Mesothelial cell of epicardium (in vitro differentiated cells): ENCODE measurements at regions not wholly inside any gene's neighbourhood (a gene's known extent, or its start where the extent isn't known, plus 50 kb on each side); places are given as distances from the start of the nearest gene placed in this dataset.

Experiments used
- DNase-seq, 2 experiments: peaks; one replicate each; pipeline ENCODE4 v3.0.0; 2021; ENCODE audit warnings: low spot score in 2 of 2; ENCODE audit not compliant: unreplicated experiment in 2 of 2
- H3K27ac Mint-ChIP-seq: 2 replicates; pipeline ENCODE4 v1.8.0; 2021; ENCODE audit warnings: mixed read lengths
- H3K27me3 Mint-ChIP-seq: 2 replicates; pipeline ENCODE4 v1.8.0; 2021; ENCODE audit warnings: low read depth, mixed read lengths
- H3K36me3 Mint-ChIP-seq: 2 replicates; pipeline ENCODE4 v1.8.0; 2021; ENCODE audit warnings: mixed read lengths
- H3K4me1 Mint-ChIP-seq: 2 replicates; pipeline ENCODE4 v1.8.0; 2021; ENCODE audit warnings: mixed read lengths
- H3K4me3 Mint-ChIP-seq: 2 replicates; pipeline ENCODE4 v1.8.0; 2021; ENCODE audit warnings: mild to moderate bottlenecking, moderate library complexity, mixed read lengths
- H3K9me3 Mint-ChIP-seq: 2 replicates; pipeline ENCODE4 v1.8.0; 2021; ENCODE audit warnings: mixed read lengths
- CTCF ChIP-seq: fragments of 200-600 bp; sonication (generic); IDR thresholded peaks from one replicate; pipeline ENCODE4 v1.5.0; 2021; ENCODE audit warnings: antibody characterized with exemption; ENCODE audit not compliant: unreplicated experiment

- no peaks in the 10 kb centered on the region for H3K4me1 Mint-ChIP-seq
These were observed 56.5 kb upstream of the PPFIA2 start for GRCh38 chr12:81815611-81816010.

GRCh38 chr12:81811778-81812125 lies 52.6 kb upstream of the PPFIA2 start:
- Mint-ChIP-seq H3K9me3 (peaks cover 8% of the 10 kb centered on the region), H3K27me3 (peaks cover 3% of the 10 kb centered on the region), H3K36me3 (no peaks in the 10 kb centered on the region), H3K4me3 (no peak overlapping the region), H3K27ac (no peak overlapping the region), H3K4me1 (no peaks in the 10 kb centered on the region)
- no peak for TF ChIP-seq CTCF
- no peak for DNase-seq

More at GRCh38 chr12:81815611-81816010, 56.5 kb upstream of the PPFIA2 start:
- Mint-ChIP-seq H3K9me3 (peaks cover 11% of the 10 kb centered on the region), H3K27me3 (peaks cover 3% of the 10 kb centered on the region), H3K4me3 (no peak overlapping the region), H3K36me3 (no peaks in the 10 kb centered on the region), H3K27ac (no peak overlapping the region)
- no peak for TF ChIP-seq CTCF
- DNase-seq = no peak

GRCh38 chr12:81811061-81811777 lies 52.1 kb upstream of the PPFIA2 start:
- Mint-ChIP-seq H3K36me3 (no peaks in the 10 kb centered on the region), H3K4me1 (no peaks in the 10 kb centered on the region), H3K4me3 (no peak overlapping the region), H3K9me3 (peaks cover 8% of the 10 kb centered on the region), H3K27ac (no peak overlapping the region), H3K27me3 (peaks cover 3% of the 10 kb centered on the region)
- no peak for DNase-seq
- TF ChIP-seq CTCF = no peak

GRCh38 chr12:81809829-81810595 lies 50.9 kb upstream of the PPFIA2 start:
- Mint-ChIP-seq H3K27ac (no peak overlapping the region), H3K9me3 (peaks cover 14% of the 10 kb centered on the region), H3K4me1 (no peaks in the 10 kb centered on the region), H3K4me3 (no peak overlapping the region), H3K27me3 (peaks cover 3% of the 10 kb centered on the region), H3K36me3 (no peaks in the 10 kb centered on the region)
- no peak for DNase-seq
- TF ChIP-seq CTCF = no peak

- Mint-ChIP-seq H3K27me3 (no peaks in the 10 kb centered on the region), H3K4me1 (no peaks in the 10 kb centered on the region), H3K36me3 (no peaks in the 10 kb centered on the region), H3K4me3 (no peak overlapping the region), H3K9me3 (peaks cover 10% of the 10 kb centered on the region), H3K27ac (no peak overlapping the region)
- no peak for TF ChIP-seq CTCF
- DNase-seq = no peak
These were observed 50.1 kb upstream of the PPFIA2 start for GRCh38 chr12:81809113-81809777.
